Ovary (tissue), 7 donors: ENCODE measurements at regions not wholly inside any gene's neighbourhood (a gene's known extent, or its start where the extent isn't known, plus 50 kb on each side); places are given as distances from the start of the nearest gene placed in this dataset.
A peak's percentile ranks its signal among the peaks of the same experiment; 100 is the strongest.

Source experiments
- DNase-seq, 5 donors: peaks; one replicate each; pipeline ENCODE4 v3.0.0-alpha.2; 2019 to 2020
- H3K27ac ChIP-seq, 2 donors: fragments of 200-600 bp; one replicate each; pipeline versions ENCODE4 v1.5.1 to v1.8.0; 2019 to 2022
- H3K27me3 ChIP-seq: fragments of 200-600 bp; one replicate; pipeline ENCODE4 v1.8.0; 2022
- H3K36me3 ChIP-seq: fragments of 200-600 bp; sonication (generic); one replicate; pipeline ENCODE4 v1.5.1; 2019
- H3K4me1 ChIP-seq: one replicate; pipeline ENCODE4 v1.8.1; 2013; ENCODE audit warnings: mild to moderate bottlenecking, moderate library complexity; ENCODE audit not compliant: insufficient read depth
- H3K4me3 ChIP-seq: fragments of 200-600 bp; sonication (generic); one replicate; pipeline ENCODE4 v1.5.1; 2017
- H3K9me3 ChIP-seq, 2 donors: fragments of 200-600 bp in 1 of 2; sonication (generic) in 1 of 2; one replicate each; pipeline versions ENCODE4 v1.5.1 to v1.8.1; 2013 to 2019; ENCODE audit warnings: mild to moderate bottlenecking in 1 of 2, moderate library complexity in 1 of 2
- EP300 ChIP-seq: sonication (generic); formaldehyde crosslinking; IDR thresholded peaks from one replicate; pipeline ENCODE4 v1.6.1; 2017; ENCODE audit warnings: antibody characterized with exemption
- POLR2A ChIP-seq: fragments of 450-650 bp; IDR thresholded peaks from one replicate; pipeline ENCODE4 v1.6.1; 2017; ENCODE audit warnings: antibody characterized with exemption, mild to moderate bottlenecking, moderate library complexity
- WGBS, 3 donors: extraction: QIAGEN DNeasy Blood & Tissue Kit in 1 of 3; methylation state at CpG; one replicate each; pipeline versions ENCODE4 v1.1.5 to v1.1.7; 2013 to 2017; 5-methylcytosine and 5-hydroxymethylcytosine counted together
- intact Hi-C, 4 donors: fragments of 100-400 bp; cut with DNase I; formaldehyde crosslinking; loops; one replicate each; pipeline versions ENCODE4 v1.11.0 to v1.15.1; 2022 to 2023
- TF ChIP-seq, protein P1 (sequence below), 3 donors: fragments of 450-650 bp in 2 of 3; fragments of 200-600 bp in 1 of 3; IDR thresholded peaks; one replicate each; pipeline versions ENCODE4 v1.5.1 to v1.8.0; 2016 to 2022; ENCODE audit warnings: antibody characterized with exemption in 3 of 3, mild to moderate bottlenecking in 1 of 3
- donor health status: DM: no; HTN: no; CAD: no; lungs with moderate emphysema.
- donor health status: DM: no; HTN: no; CAD: no.
- donor health status: Bipolar disorder and iron deficiency.
- donor health status: DM: no; HTN: no; CAD: no.
- donor health status: DM: yes; HTN: yes; CAD: no.

DNA sequence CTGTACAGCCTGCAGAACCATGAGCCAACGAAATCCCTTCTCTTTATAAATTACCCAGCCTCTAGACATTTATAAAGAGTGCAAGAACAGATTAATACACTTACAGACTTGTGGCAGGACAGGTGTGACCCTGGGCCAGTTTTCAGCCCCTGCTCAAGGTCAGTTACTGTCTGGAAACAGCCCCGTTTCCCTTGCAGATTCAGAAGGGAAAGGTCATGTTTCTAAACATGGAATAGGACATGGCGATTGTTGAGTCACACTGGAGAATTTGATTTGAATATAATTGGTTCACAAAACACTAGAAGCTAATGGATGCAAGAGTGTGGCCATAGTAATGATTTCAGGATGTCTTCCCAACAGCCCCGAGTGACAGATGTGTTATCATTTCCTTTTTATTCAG, 248.8 kb downstream of the DLL1 start:
- Histone ChIP-seq H3K27me3 (no peaks in the 10 kb centered on the region), H3K9me3 (no peaks in the 10 kb centered on the region), H3K36me3 (no peaks in the 10 kb centered on the region), H3K4me1 (no peaks in the 10 kb centered on the region), H3K27ac (no peak overlapping the region), H3K4me3 (no peak overlapping the region)
- WGBS, 3 donors: 35 to 41% (median 36%) methylated on average over 4 of the region's 4 CpGs
- TF ChIP-seq EP300: no peak
- TF ChIP-seq, protein P1, sequence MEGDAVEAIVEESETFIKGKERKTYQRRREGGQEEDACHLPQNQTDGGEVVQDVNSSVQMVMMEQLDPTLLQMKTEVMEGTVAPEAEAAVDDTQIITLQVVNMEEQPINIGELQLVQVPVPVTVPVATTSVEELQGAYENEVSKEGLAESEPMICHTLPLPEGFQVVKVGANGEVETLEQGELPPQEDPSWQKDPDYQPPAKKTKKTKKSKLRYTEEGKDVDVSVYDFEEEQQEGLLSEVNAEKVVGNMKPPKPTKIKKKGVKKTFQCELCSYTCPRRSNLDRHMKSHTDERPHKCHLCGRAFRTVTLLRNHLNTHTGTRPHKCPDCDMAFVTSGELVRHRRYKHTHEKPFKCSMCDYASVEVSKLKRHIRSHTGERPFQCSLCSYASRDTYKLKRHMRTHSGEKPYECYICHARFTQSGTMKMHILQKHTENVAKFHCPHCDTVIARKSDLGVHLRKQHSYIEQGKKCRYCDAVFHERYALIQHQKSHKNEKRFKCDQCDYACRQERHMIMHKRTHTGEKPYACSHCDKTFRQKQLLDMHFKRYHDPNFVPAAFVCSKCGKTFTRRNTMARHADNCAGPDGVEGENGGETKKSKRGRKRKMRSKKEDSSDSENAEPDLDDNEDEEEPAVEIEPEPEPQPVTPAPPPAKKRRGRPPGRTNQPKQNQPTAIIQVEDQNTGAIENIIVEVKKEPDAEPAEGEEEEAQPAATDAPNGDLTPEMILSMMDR (IDR thresholded peaks at IDR 0.05): no peak
- no peak for TF ChIP-seq POLR2A
- DNase-seq: peak in 1 of 5 donors; percentile 6
- intact Hi-C loops: no loop called here

- DNase-seq: peak in 1 of 5 donors; percentile 3
- no peaks in the 10 kb centered on the region for H3K27me3 ChIP-seq
- TF ChIP-seq, protein P1 (IDR thresholded peaks at IDR 0.05): no peak
- TF ChIP-seq EP300 (no peak), POLR2A (no peak)
- no peak overlapping the region for H3K4me3 ChIP-seq
- H3K36me3 ChIP-seq: no peaks in the 10 kb centered on the region
- no peak overlapping the region for H3K27ac ChIP-seq
- no peaks in the 10 kb centered on the region for H3K9me3 ChIP-seq
- intact Hi-C loops: no loop called here
- WGBS, 3 donors: 84 to 95% (median 89%) methylated on average over 6 of the region's 6 CpGs
- no peaks in the 10 kb centered on the region for H3K4me1 ChIP-seq
Measured at GRCh38 chr6:170041526-170041925, 249.4 kb downstream of the DLL1 start.

DNA sequence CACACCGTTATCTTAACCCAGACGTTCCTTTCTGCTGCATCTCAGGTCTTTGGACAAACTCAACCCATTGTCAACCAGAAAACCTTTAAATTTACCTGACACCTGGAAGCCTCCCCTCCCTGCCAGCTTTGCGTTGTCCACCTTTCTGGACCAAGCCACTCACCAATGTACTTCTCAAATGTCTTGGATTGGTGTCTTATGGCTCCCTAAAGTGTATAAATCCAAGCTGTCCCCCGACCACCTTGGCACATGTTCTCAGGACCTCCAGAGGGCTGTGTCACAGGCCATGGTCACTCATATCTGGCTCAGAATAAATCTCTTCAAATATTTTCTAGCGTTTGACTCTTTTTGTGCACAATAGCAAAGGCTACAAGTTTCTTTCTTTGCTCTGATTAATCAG, 250.0 kb downstream of the DLL1 start:
- no peaks in the 10 kb centered on the region for H3K36me3 ChIP-seq
- WGBS, 3 donors: 64 to 75% (median 75%) methylated on average over 5 of the region's 5 CpGs
- intact Hi-C loops: no loop called here
- H3K27me3 ChIP-seq: no peaks in the 10 kb centered on the region
- TF ChIP-seq, protein P1 (IDR thresholded peaks at IDR 0.05): no peak
- TF ChIP-seq EP300 (no peak), POLR2A (no peak)
- H3K27ac ChIP-seq: no peak overlapping the region
- no peak overlapping the region for H3K4me3 ChIP-seq
- no peaks in the 10 kb centered on the region for H3K4me1 ChIP-seq
- H3K9me3 ChIP-seq: no peaks in the 10 kb centered on the region
- DNase-seq: peak in 1 of 5 donors; percentile 0

GRCh38 chr6:170040115-170040500, 250.8 kb downstream of the DLL1 start:
- Histone ChIP-seq H3K9me3 (no peaks in the 10 kb centered on the region), H3K27me3 (no peaks in the 10 kb centered on the region), H3K27ac (no peak overlapping the region), H3K4me3 (no peak overlapping the region), H3K4me1 (no peaks in the 10 kb centered on the region), H3K36me3 (no peaks in the 10 kb centered on the region)
- WGBS, 3 donors: 67 to 87% (median 73%) methylated on average over 9 of the region's 9 CpGs
- DNase-seq: peak in 1 of 5 donors; percentile 9
- intact Hi-C loops: no loop called here
- TF ChIP-seq POLR2A: no peak
- TF ChIP-seq EP300: no peak
- TF ChIP-seq, protein P1 (IDR thresholded peaks at IDR 0.05): no peak
